Medulla oblongata (tissue), 1 donor: ENCODE measurements at regions not wholly inside any gene's neighbourhood (a gene's known extent, or its start where the extent isn't known, plus 50 kb on each side); places are given as distances from the start of the nearest gene placed in this dataset.
A peak's percentile ranks its signal among the peaks of the same experiment; 100 is the strongest.

Experiments used
- DNase-seq: peaks from one replicate; pipeline ENCODE4 v3.0.0-alpha.2; 2015; ENCODE audit errors: extremely low spot score

DNA sequence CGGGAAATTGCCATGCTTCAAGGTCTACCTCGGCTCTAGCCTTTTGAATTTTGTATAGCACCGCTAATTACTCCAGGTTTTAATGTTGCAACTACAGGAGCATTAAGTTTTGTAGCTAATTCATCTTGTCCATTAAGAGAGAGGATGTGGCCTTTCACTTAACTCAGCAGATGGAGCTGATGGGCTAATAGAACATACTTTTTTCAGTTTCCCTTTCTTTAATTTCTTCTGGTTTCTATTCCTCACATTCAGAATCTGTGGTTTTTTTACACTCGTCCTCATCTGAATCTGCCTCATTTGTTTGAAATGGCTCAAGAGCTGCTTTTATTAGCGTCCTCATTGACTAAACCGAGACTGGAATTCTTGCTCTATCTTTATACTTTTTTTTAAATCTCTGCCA is 2085.7 kb upstream of the C9orf72 start:
- DNase-seq: no peak

DNA sequence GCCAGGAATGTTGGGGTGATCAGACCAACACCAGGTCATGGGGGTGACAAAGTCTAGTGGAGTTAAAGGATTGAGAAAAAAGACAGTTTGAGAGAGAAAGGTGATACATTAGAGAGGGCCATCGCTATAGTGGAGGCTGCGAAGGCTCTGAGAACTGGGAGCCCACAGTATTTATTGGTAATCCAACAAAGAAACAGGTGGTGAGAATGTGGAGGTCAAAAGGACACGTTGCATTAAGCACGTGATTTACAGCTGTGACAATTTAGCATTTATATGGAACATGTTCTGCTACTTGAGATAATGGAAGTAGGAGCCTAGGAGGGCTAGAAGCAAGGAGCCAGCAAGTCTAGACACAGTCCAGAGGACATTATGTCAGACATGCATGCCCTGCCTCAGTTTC is 2086.5 kb upstream of the C9orf72 start:
- no peak for DNase-seq

DNA sequence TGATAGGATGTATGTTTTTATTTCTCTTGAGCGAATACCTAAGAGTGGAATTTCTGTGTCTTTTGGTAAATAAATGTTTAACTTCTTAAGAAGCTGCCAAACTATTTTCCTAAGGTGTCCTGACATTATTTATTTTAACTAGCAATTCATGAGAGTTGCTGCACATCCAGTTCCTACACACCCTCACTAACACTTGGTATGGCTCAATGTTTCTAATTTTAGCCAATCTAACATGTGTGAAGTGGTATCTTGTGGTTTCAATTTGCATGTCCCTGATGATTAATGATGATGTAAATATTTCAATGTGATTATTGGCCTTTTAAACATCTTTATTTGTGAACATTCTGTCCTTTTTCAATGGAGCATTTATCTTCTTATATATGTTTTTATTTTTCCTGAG is 2095.5 kb upstream of the C9orf72 start:
- DNase-seq: no peak

DNA sequence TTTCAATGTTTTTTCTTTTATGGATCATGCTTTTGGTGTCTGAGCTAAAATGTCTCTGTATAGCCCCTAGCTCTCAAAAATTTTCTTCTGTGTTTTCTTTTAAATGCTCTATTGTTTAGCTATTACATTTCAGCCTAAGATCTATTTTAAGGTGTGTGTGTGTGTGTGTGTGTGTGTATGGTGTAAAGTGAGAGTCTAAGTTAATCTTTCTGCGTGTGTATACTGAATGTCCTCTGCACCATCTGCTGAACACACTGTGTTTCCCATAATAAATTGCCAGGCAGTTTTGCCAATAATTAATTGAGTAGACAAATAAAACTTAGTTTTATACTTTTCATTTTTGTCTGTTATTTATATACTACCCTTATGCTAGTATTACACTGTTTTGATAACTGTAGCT is 2096.3 kb upstream of the C9orf72 start:
- DNase-seq: no peak

DNA sequence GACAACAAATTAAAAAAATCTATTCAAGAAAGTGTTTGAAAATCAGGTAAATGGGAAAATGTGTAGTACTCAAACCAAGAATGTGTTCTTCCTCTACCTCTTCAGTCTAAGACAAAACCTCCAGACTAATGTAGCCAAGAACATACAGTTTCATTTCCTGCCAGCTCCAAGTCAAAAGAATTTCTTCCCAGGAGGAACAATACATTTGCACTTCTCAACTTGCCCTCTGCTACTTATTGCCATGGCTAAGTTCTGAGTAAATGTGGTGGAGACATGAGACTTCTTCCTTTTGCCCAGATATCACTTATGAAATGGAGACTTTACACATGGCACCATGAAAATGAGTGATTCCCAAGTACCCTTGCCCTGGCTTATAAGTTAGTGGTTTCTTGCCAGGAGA is 2112.2 kb upstream of the C9orf72 start:
- no peak for DNase-seq

DNA sequence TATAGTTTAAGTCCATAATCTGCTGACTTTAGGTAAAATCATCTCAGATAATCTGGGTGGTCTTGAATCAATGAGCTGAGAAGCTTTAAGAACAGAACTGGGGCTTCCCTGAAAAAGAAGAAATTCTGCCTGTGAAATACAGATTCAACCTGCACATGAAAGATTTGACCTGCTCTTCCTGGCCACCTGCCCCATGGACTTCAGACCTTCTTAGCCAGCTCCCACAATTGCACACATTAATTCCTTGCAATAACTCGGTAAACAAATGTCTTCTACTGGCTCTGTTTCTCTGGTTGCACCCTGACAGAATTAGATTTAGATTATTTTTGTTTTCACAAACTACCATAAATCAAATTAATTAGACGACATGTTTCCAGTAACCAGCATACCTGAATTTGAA is 2117.9 kb upstream of the C9orf72 start:
- no peak for DNase-seq

DNA sequence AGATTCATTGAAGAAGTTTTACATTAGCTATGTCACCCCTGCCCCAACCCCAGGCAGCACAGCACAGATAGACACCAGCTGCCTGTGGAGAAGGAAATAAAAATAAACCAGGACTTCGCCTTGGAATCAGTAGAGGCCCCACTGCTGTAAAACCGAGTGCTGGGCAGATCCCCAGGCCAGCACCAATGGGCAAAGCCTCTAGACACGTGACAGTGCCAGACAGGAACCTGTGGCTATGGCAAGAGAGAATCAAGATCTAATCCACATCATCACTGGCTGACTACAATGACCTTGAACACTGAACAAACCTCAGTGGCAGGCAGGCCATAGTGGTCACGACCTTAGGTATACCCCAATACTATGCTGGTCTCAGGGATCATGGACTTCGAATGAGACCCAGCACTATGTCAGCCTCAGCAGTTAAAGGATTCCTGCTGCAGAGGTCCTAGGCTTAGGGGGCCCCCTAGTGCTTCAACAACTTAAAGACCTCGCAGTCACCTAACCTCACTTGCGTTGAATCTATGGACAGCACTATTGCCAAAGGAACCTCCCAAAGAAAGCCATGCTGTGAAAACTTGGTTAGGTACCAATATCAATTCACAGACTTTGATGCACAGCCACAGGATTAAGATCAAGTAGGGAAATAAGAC is 2118.6 kb upstream of the C9orf72 start:
- peak; percentile 23 for DNase-seq

DNA sequence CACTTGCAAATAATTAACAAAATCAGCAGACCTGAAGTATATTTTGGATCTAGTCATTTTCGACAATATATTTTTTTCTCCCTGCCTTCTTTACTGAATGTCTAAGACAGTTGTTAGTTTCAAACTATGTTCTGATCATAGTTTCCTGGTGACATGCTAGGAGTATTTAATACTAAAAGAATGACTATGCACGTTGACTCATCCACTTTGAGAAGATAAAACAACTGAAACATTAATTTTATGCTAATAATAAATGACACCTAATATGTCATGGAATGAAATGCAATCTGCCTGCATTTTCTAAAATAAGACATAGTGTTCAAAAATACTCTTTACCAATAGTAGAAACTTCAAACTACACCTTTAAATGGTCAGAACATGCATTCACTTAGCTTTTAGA is 2123.7 kb upstream of the C9orf72 start:
- DNase-seq: no peak

DNA sequence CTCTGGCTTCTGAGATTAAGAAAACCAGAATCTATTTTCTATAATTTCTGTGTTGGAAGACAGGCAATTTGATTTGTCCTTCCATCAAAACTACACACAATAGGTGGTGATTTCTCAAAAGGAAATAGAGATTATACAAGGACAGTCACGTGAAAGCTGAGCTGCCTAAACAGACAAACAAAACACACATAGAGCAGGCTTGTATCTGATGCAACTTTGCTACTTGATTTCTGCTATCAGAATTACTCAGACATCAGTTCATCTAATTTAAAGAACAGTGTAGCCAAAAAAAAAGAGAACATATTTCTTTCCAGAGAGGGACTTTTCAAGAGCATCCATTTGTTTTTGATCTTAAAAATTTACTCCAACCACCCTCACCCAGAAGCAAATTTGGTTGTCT is 2128.3 kb upstream of the C9orf72 start:
- DNase-seq: no peak

DNA sequence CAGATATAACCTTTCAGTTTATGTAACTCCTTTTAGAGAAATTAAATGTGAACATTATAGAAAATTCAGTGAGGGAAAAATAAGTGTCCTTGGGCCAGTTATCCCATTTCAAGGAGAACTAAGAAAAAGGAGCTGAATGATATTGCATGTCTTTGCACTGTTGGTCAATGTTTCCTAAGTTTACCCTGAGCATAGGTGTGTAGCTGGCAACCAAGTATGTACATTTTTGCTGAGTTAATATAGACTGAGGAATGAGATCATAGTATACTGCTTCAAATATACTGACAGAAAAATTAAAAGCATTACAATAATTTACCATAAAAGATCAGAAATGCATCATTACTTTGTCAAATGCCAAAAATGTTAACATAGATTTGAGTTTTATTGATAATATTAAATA is 2128.7 kb upstream of the C9orf72 start:
- no peak for DNase-seq

DNA sequence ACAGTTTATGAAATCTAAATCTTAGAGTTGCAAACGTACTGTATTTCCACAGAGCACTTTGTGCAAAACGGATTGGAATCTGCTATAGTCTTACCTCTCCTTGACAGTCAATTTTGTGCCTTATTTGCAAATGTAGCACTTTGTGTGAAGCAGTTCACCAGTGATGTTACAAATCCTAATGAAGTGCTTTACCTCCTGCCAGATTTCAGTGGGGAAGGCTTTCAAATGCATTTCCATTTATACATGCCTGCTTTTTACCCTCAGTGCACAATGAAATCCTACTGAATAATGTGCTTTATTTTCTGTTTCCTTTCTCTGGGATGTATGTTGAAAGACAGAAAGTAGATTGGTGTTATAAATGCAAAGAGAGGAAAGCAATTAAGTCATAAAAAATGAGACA is 2141.6 kb upstream of the C9orf72 start:
- no peak for DNase-seq

DNA sequence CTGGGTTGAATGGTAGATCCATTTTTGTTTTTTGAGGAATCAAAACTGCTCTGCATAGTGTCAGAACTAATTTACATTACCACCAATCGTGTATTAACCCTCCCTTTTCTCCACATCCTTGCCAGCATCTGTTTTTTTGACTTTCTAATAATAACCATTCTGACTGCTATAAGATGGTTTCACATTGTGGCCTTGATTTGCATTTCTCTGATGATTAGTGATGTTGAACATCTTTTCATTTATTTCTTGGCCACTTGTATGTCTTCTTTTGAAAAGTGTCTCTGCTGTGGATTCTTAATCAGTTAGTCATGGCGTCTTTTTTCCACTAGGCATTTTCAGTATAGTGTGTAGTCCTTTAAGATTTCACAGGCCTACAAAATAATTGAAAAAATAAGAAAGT is 2144.3 kb upstream of the C9orf72 start:
- DNase-seq: no peak

DNA sequence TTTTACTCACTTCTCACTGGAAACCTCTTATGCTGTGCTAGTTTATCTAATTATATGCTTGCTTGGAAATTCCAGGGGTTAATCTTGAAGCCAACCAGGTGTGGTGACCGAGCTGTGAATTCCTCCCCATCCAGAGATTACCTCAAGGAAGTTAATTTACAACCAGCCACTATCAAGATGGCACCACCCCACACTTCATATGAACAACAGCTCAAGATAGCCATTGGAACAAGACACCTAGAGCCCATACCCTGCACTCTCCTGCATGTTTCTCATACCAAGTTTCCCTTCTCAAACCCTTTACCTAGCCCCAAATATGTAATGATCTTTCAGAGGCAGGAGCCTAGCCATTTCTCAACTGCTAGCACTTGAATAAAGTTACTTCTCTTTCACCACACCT is 2156.9 kb upstream of the C9orf72 start:
- no peak for DNase-seq

DNA sequence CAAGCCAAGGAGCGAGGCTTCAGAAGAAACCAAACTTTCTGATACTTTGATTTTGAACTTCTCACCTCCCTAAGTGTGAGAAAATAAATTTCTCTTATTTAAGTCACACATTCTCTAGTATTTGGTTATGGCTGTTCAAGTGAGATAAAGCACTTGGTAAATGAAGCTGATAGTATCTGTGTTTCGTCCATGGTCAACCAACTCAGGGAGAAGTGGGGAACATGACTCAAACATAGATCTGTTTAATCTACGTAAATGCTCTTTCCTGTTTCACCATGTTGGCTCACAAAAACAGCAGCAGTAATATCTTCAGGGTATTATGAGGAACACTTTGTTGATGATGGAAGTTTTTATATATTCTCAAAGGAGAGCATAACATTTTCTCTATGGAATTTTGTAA is 2167.2 kb upstream of the C9orf72 start:
- DNase-seq: no peak

DNA sequence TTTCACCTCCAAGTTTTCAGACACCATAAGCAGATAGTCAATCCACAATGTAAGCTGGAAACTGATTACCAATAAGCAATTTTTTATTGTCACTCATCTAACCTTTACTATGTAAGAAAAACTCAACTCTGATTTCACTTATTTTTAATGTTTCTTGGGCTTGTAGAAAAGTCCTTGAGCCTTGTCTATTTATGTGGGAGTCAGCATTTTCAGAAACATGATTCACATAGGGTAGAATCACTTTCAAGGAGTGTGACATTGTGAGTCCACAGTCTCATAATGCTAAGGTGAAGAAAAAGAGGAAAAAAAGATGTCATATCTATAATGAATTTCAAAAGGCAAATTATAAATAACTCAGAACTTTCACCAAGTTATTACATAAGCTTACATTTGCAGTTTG is 2167.9 kb upstream of the C9orf72 start:
- no peak for DNase-seq

DNA sequence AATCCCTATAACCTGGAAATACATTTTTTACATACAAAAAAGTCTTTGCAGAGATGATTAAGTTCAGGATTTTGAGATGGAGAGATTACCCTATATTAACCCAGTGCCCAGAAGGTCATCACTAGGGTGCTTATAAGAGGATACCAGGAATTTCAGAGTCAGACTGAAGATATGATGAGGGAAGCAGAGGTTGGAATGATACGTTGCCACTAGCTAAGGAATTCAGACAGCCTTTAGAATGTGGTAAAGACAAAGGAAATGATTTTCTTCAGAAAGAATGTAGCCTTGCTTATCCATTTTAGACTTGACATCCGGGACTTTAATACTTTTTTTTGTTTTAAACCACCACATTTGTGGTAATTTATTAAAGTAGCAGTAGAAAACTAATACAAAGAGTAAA is 2176.8 kb upstream of the C9orf72 start:
- DNase-seq: no peak

DNA sequence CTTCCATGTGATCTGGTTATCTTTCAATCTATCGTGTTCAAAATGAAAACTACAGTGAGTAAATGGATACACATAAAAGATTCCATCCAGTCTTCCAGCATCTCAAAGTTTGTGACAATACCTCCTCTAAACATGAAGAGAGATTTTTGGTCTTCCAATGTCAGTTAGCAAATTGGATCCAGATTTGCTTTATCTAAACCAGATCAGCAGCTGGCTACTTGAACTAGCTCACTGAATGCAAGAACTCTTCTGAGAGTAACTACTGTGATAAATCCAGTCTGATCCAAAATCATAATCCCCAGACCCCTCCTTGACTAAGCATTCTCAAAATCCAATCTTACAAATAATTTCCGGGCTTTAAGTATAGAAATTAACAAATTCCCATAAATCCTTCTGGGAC is 2177.9 kb upstream of the C9orf72 start:
- no peak for DNase-seq

DNA sequence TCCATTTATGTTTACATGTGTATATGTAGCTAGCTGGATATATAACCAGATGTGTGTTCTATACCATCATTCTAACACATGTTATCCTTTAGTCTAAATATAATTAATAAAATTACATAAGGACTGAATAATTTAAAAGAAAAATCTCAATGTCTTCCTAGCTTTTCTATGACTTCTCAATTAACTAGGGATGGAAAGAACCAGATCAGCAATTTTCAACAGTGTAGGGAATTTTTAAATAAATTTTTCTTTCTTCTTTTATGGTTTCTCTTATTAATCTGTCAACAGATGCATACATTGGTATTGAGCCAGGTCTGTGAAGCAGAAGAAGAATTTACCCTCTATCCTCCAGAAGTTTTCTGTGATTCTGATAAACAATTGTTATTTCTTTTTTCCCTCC is 2180.4 kb upstream of the C9orf72 start:
- DNase-seq: no peak

DNA sequence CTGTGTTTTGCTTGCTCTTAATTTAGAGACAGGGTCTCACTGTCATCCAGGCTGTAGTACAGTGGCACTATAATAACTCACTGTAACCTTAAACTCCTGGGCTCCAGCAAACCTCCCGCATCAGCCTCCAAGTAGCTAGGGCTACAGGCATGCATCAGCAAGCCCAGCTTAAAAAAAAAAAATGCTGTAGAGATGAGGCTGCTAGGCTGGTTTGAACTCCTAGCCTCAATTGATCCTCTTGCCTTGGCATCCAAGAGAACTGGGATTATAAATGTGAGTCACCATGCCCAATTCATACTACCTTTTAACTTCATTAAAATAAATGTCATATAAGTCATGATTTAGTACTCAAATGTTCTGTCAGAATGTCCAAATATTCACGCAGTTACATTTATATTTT is 2195.7 kb upstream of the C9orf72 start:
- no peak for DNase-seq

DNA sequence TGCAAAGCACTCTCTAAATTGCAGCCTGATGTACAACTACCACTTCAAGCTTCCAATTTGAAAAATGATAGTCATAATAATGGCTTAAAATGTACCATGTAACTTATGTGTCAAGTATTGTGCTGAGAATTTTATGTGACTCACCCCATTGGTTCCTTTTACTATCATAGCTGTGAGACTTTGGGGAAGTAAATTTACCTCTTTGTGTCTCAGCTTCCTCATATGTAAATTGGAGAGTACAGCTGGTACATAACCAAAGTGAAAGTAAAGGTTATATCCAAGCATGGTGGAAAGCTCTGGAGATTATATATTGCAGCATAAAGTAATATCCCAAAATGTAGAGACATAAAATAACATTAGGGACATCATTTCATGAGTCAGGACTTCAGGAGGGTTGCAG is 2200.4 kb upstream of the C9orf72 start:
- DNase-seq: no peak

DNA sequence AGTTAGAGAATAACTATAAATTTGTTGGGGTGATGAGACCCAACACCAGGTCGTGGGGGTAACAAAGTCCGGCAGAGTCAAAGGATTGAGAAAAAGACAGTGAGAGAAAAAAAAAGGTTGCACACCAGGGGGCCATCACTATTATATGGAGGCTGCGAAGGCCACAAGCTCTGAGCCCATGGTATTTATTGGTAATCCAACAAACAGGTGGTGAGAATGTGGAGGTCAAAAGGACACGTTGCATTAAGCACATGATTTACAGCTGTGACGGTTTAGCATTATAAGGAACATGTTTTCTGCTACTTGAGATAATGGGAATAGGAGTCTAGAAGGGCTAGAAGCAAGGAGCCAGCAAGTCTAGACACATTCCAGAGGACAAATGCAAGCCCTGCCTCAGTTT is 2202.2 kb upstream of the C9orf72 start:
- DNase-seq: no peak

DNA sequence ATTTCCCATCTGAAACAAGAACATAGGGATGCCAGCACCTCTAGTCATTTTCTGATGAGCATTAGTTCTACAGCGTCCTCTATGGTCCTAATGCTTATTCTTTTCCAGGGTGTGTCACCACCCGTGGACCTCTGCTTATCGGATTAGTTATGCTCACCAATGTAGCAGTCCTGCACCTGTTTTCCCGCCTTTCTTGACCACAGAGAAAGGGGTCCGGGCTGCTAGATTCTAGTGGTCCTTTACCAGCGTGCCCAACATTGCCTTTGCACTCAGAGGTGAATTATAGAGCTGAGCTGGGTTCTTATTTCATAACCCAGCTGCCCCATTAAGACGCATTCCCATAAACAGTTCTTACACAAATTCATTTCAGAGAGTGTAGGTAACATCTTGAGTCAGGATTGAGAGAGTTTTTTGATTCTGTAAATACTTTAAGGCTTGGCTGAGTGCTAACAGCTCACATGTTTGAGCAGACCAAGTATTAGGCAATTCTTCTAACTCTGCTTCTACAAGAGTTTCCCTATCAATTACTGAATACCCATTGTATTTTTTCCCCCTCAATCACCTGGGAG is 2205.1 kb upstream of the C9orf72 start:
- no peak for DNase-seq

DNA sequence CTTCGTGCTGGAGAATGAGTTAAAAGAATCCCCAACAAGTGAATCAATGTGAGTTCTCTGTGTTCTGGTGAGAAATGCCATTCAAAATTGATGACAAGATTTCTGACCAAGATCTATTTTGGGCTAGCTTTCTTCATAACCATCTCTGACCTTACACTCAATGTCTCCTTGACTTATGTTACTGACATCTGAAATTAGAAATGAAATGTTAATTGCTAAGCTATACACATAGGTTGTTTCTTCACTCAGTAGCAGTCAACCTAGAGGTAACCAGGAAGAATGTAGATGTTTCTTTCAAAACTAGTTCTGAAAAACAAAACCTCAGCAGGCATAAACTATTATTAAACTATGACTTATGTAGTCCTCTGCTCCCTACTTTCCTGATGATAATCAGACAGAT is 2220.7 kb upstream of the C9orf72 start:
- DNase-seq: no peak

DNA sequence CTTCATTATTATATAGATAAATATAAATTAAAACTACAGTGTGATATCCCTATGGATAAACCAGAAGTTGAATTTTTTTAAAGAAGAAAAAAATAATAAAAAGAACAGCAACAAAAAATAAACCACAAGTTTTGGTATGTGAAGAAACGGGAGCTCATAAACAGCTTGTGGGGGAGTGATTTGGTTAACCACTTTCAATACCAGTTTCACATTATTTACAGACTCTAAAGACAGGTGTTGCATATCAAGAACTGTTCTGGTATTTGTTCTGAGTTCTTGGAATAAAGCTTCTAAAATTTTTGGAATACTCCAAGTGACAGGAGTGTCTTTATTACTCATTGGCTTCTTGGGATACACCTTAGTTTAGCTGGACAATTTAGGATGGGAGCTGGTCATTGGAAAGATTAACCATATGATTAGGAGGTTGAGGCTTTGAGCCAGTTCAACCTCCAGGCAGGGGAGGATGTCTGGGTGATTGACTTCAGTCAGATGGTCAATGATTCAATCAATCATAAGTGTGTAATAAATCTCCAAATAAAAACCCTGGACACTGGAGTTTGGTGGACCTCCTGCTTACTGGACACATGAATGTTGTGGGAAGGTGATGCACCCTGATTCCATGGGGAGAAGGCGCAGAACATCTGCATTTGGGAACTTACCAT is 2223.1 kb upstream of the C9orf72 start:
- DNase-seq: no peak
